Thyroid gland (tissue), 4 donors: ENCODE measurements at regions not wholly inside any gene's neighbourhood (a gene's known extent, or its start where the extent isn't known, plus 50 kb on each side); places are given as distances from the start of the nearest gene placed in this dataset.

ENCODE experiments used
- CTCF ChIP-seq, 6 experiments: fragments of 200-600 bp in 3 of 6; fragments of 450-650 bp in 3 of 6; sonication (generic) in 3 of 6; IDR thresholded peaks; one replicate each; pipeline ENCODE4 v1.5.1; 2016 to 2019; ENCODE audit warnings: antibody characterized with exemption in 6 of 6, mild to moderate bottlenecking in 2 of 6, inconsistent platforms in 1 of 6, moderate library complexity in 1 of 6
- POLR2A ChIP-seq, 2 donors: fragments of 450-650 bp; IDR thresholded peaks; one replicate each; pipeline ENCODE4 v1.6.1; 2017; ENCODE audit warnings: antibody characterized with exemption in 2 of 2, mild to moderate bottlenecking in 2 of 2, moderate library complexity in 1 of 2

- no peak for TF ChIP-seq CTCF (IDR thresholded peaks at IDR 0.05)
- TF ChIP-seq POLR2A (IDR thresholded peaks at IDR 0.05): no peak
Observed at GRCh38 chr16:51557670-51558069, 406.6 kb upstream of the SALL1 start.
